ENCODE measurements at regions not wholly inside any gene's neighbourhood (a gene's known extent, or its start where the extent isn't known, plus 50 kb on each side); places are given as distances from the start of the nearest gene placed in this dataset.

DNA sequence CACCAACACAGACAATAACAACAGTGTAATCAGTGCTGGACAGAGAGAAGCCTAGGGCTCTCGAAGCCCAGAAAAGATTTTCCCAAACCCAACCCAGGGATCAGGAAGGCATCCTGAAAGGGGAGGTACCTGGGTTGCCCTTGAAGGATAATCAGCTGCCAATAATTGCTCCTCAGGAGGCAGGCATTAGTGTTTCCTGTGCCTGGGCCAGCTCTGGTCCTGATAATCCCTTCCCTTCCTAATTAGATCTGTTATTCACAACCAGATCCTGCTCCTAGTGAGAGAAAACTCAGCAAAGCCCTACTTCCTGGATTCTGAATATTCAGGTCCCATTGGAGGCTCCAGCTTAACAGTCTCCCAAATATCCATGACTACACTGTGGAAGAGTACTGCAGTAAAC is 117.4 kb downstream of the DMRTA2 start:
- H3K4me1 ChIP-seq (ENCODE audit: insufficient read depth) = no peaks in the 10 kb centered on the region
- Mint-ChIP-seq H3K36me3 (ENCODE audit: low read depth) (no peaks in the 10 kb centered on the region), H3K4me3 (no peak overlapping the region), H3K27ac (no peak overlapping the region), H3K4me1 (peaks cover 10% of the 10 kb centered on the region), H3K9me3 (no peaks in the 10 kb centered on the region; the same call in 2 of the 3 replicates), H3K27me3 (ENCODE audit: insufficient read depth, low read depth, poor library complexity) (no peaks in the 10 kb centered on the region)
- H2AFZ ChIP-seq = no peak overlapping the region
- no peak overlapping the region for H3K27ac ChIP-seq (ENCODE audit: low read depth)
- no peaks in the 10 kb centered on the region for H3K36me3 ChIP-seq (ENCODE audit: insufficient read depth)
- H4K20me1 ChIP-seq (replicated peaks; ENCODE audit: insufficient read depth) = no peaks in the 10 kb centered on the region
- H3K4me2 ChIP-seq = no peak overlapping the region
- DNase-seq (ENCODE audit: low spot score) (no peak), ATAC-seq (no peak; the same call in 2 of the 3 replicates)
- H3K27me3 ChIP-seq (ENCODE audit: insufficient read depth) = no peaks in the 10 kb centered on the region
- no peaks in the 10 kb centered on the region for H3F3A ChIP-seq (replicated peaks; ENCODE audit: low read depth)
- TF ChIP-seq ZNF114 (CRISPR knock-in tag; IDR thresholded peaks at IDR 0.05) = no peak
- TF ChIP-seq, protein P1, sequence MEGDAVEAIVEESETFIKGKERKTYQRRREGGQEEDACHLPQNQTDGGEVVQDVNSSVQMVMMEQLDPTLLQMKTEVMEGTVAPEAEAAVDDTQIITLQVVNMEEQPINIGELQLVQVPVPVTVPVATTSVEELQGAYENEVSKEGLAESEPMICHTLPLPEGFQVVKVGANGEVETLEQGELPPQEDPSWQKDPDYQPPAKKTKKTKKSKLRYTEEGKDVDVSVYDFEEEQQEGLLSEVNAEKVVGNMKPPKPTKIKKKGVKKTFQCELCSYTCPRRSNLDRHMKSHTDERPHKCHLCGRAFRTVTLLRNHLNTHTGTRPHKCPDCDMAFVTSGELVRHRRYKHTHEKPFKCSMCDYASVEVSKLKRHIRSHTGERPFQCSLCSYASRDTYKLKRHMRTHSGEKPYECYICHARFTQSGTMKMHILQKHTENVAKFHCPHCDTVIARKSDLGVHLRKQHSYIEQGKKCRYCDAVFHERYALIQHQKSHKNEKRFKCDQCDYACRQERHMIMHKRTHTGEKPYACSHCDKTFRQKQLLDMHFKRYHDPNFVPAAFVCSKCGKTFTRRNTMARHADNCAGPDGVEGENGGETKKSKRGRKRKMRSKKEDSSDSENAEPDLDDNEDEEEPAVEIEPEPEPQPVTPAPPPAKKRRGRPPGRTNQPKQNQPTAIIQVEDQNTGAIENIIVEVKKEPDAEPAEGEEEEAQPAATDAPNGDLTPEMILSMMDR (conservative IDR thresholded peaks at IDR 0.05; ENCODE audit: low read depth in 2 of 2) = no peak
- no peak for TF ChIP-seq ZNF331 (CRISPR knock-in tag; IDR thresholded peaks at IDR 0.05; ENCODE audit: low read depth)
- TF ChIP-seq JUNB (IDR thresholded peaks at IDR 0.05; ENCODE audit: unreplicated experiment) = no peak
- TF ChIP-seq, protein P2, sequence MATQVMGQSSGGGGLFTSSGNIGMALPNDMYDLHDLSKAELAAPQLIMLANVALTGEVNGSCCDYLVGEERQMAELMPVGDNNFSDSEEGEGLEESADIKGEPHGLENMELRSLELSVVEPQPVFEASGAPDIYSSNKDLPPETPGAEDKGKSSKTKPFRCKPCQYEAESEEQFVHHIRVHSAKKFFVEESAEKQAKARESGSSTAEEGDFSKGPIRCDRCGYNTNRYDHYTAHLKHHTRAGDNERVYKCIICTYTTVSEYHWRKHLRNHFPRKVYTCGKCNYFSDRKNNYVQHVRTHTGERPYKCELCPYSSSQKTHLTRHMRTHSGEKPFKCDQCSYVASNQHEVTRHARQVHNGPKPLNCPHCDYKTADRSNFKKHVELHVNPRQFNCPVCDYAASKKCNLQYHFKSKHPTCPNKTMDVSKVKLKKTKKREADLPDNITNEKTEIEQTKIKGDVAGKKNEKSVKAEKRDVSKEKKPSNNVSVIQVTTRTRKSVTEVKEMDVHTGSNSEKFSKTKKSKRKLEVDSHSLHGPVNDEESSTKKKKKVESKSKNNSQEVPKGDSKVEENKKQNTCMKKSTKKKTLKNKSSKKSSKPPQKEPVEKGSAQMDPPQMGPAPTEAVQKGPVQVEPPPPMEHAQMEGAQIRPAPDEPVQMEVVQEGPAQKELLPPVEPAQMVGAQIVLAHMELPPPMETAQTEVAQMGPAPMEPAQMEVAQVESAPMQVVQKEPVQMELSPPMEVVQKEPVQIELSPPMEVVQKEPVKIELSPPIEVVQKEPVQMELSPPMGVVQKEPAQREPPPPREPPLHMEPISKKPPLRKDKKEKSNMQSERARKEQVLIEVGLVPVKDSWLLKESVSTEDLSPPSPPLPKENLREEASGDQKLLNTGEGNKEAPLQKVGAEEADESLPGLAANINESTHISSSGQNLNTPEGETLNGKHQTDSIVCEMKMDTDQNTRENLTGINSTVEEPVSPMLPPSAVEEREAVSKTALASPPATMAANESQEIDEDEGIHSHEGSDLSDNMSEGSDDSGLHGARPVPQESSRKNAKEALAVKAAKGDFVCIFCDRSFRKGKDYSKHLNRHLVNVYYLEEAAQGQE (IDR thresholded peaks at IDR 0.05; ENCODE audit: unreplicated experiment) = no peak
- TF ChIP-seq, protein P3, sequence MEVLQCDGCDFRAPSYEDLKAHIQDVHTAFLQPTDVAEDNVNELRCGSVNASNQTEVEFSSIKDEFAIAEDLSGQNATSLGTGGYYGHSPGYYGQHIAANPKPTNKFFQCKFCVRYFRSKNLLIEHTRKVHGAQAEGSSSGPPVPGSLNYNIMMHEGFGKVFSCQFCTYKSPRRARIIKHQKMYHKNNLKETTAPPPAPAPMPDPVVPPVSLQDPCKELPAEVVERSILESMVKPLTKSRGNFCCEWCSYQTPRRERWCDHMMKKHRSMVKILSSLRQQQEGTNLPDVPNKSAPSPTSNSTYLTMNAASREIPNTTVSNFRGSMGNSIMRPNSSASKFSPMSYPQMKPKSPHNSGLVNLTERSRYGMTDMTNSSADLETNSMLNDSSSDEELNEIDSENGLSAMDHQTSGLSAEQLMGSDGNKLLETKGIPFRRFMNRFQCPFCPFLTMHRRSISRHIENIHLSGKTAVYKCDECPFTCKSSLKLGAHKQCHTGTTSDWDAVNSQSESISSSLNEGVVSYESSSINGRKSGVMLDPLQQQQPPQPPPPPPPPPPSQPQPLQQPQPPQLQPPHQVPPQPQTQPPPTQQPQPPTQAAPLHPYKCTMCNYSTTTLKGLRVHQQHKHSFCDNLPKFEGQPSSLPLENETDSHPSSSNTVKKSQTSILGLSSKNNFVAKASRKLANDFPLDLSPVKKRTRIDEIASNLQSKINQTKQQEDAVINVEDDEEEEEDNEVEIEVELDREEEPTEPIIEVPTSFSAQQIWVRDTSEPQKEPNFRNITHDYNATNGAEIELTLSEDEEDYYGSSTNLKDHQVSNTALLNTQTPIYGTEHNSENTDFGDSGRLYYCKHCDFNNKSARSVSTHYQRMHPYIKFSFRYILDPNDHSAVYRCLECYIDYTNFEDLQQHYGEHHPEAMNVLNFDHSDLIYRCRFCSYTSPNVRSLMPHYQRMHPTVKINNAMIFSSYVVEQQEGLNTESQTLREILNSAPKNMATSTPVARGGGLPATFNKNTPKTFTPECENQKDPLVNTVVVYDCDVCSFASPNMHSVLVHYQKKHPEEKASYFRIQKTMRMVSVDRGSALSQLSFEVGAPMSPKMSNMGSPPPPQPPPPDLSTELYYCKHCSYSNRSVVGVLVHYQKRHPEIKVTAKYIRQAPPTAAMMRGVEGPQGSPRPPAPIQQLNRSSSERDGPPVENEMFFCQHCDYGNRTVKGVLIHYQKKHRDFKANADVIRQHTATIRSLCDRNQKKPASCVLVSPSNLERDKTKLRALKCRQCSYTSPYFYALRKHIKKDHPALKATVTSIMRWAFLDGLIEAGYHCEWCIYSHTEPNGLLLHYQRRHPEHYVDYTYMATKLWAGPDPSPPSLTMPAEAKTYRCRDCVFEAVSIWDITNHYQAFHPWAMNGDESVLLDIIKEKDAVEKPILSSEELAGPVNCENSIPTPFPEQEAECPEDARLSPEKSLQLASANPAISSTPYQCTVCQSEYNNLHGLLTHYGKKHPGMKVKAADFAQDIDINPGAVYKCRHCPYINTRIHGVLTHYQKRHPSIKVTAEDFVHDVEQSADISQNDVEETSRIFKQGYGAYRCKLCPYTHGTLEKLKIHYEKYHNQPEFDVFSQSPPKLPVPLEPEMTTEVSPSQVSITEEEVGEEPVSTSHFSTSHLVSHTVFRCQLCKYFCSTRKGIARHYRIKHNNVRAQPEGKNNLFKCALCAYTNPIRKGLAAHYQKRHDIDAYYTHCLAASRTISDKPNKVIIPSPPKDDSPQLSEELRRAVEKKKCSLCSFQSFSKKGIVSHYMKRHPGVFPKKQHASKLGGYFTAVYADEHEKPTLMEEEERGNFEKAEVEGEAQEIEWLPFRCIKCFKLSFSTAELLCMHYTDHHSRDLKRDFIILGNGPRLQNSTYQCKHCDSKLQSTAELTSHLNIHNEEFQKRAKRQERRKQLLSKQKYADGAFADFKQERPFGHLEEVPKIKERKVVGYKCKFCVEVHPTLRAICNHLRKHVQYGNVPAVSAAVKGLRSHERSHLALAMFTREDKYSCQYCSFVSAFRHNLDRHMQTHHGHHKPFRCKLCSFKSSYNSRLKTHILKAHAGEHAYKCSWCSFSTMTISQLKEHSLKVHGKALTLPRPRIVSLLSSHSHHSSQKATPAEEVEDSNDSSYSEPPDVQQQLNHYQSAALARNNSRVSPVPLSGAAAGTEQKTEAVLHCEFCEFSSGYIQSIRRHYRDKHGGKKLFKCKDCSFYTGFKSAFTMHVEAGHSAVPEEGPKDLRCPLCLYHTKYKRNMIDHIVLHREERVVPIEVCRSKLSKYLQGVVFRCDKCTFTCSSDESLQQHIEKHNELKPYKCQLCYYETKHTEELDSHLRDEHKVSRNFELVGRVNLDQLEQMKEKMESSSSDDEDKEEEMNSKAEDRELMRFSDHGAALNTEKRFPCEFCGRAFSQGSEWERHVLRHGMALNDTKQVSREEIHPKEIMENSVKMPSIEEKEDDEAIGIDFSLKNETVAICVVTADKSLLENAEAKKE (CRISPR knock-in tag; IDR thresholded peaks at IDR 0.05) = no peak
- TF ChIP-seq CREB1 (CRISPR knock-in tag; IDR thresholded peaks at IDR 0.05; ENCODE audit: low read depth) = no peak
- TF ChIP-seq POLR2AphosphoS5 (IDR thresholded peaks at IDR 0.05; ENCODE audit: low read depth) = no peak
- TF ChIP-seq EZH2phosphoT487 (IDR thresholded peaks at IDR 0.05; ENCODE audit: unreplicated experiment) = no peak
- TF ChIP-seq, protein P4, sequence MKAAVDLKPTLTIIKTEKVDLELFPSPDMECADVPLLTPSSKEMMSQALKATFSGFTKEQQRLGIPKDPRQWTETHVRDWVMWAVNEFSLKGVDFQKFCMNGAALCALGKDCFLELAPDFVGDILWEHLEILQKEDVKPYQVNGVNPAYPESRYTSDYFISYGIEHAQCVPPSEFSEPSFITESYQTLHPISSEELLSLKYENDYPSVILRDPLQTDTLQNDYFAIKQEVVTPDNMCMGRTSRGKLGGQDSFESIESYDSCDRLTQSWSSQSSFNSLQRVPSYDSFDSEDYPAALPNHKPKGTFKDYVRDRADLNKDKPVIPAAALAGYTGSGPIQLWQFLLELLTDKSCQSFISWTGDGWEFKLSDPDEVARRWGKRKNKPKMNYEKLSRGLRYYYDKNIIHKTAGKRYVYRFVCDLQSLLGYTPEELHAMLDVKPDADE (IDR thresholded peaks at IDR 0.05) = no peak
- H3K9me2 ChIP-seq (ENCODE audit: insufficient read depth) = no peaks in the 10 kb centered on the region
- H3K79me2 ChIP-seq (replicated peaks; ENCODE audit: insufficient read depth) = no peaks in the 10 kb centered on the region
- no peak overlapping the region for H3K4me3 ChIP-seq

All from GM23338 (cell line).